ENCODE measurements at regions not wholly inside any gene's neighbourhood (a gene's known extent, or its start where the extent isn't known, plus 50 kb on each side); places are given as distances from the start of the nearest gene placed in this dataset.

- no peak for DNase-seq (ENCODE audit: low spot score)
- TF ChIP-seq CTCF (IDR thresholded peaks at IDR 0.05; ENCODE audit: borderline replicate concordance, control extremely low read depth, extremely low read depth, insufficient read depth, missing control alignments): no peak
- in situ Hi-C loops (cut with MboI; ENCODE audit: low sequenced_read_pairs, unreplicated experiment): no loop called here
Measured at GRCh38 chr7:433558-433957, 86.1 kb downstream of the PDGFA start.

- TF ChIP-seq CTCF (IDR thresholded peaks at IDR 0.05; ENCODE audit: borderline replicate concordance, control extremely low read depth, extremely low read depth, insufficient read depth, missing control alignments): no peak
- no peak for DNase-seq (ENCODE audit: low spot score)
- in situ Hi-C loops (cut with MboI; ENCODE audit: low sequenced_read_pairs, unreplicated experiment): no loop called here
Measured at GRCh38 chr7:434891-435629, 84.6 kb downstream of the PDGFA start.

DNA sequence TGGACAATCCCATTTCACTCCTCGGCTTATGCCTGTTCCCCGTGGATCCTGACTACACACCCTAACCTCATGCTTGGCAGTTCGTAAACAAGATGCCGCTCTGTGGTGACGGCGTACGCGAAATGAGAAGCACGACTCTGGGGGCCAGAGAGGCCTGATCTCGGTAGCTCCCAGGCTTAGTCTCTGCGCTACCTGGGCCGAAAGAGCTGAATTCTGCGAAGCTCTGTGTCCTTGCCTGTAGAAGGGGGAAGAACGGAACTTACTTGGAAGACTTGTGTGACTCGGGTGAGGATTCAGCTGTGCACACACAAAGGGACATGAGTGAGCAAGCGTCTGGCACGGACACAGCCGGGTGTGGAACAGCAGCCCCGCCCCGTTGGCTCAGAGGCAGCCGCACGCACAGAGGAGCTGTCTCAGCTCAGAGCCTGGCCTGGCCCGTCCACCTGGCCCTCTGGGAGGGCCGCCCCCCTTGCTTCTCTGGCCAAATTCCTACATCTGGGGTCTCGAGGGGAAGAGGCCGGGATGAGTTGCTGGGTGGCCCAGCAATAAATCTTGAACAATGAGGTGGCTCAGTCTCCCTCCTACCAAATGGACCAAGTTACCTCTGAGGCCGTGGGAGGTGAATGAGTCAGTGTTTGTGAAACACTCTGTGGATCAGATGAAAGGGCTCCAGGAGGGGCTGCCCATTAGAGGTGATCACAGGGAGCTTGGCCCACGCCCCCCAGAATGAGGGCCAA is 83.8 kb downstream of the PDGFA start:
- DNase-seq (ENCODE audit: low spot score): no peak
- no peak for TF ChIP-seq CTCF (IDR thresholded peaks at IDR 0.05; ENCODE audit: borderline replicate concordance, control extremely low read depth, extremely low read depth, insufficient read depth, missing control alignments)
- in situ Hi-C loops (cut with MboI; ENCODE audit: low sequenced_read_pairs, unreplicated experiment): no loop called here

GRCh38 chr7:436367-437128 is 83.1 kb downstream of the PDGFA start:
- in situ Hi-C loops (cut with MboI; ENCODE audit: low sequenced_read_pairs, unreplicated experiment): no loop called here
- no peak for DNase-seq (ENCODE audit: low spot score)
- TF ChIP-seq CTCF (IDR thresholded peaks at IDR 0.05; ENCODE audit: borderline replicate concordance, control extremely low read depth, extremely low read depth, insufficient read depth, missing control alignments): no peak

- no peak for DNase-seq (ENCODE audit: low spot score)
- no peak for TF ChIP-seq CTCF (IDR thresholded peaks at IDR 0.05; ENCODE audit: borderline replicate concordance, control extremely low read depth, extremely low read depth, insufficient read depth, missing control alignments)
- in situ Hi-C loops (cut with MboI; ENCODE audit: low sequenced_read_pairs, unreplicated experiment): no loop called here
Measured at GRCh38 chr7:437329-438251, 82.1 kb downstream of the PDGFA start.

DNA sequence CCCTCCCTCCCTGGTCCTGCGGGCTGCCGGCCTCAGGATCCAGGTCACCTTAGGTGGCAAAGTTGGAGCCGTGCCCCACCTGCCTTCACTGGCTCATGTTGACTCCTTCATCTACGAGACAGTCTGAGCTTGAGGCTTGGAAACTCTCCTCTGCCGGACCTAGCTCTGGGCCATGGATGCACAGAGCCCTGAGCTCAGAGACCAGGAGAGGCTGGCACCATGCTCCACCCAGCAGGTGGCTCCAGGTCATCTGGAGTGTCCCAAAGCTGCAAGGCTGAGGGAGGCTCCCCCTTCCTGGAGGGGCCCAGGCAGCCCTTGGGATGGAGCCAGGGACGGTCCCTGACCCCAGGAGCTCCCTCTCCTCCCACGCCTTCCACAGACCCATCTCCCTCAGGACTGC is 81.3 kb downstream of the PDGFA start:
- no peak for TF ChIP-seq CTCF (IDR thresholded peaks at IDR 0.05; ENCODE audit: borderline replicate concordance, control extremely low read depth, extremely low read depth, insufficient read depth, missing control alignments)
- in situ Hi-C loops (cut with MboI; ENCODE audit: low sequenced_read_pairs, unreplicated experiment): no loop called here
- DNase-seq (ENCODE audit: low spot score): no peak

Measured in GM13976 (cell line).